SK-MEL-5 (cell line): ENCODE measurements at regions not wholly inside any gene's neighbourhood (a gene's known extent, or its start where the extent isn't known, plus 50 kb on each side); places are given as distances from the start of the nearest gene placed in this dataset.
A peak's percentile ranks its signal among the peaks of the same experiment; 100 is the strongest.

Experiments used
- DNase-seq: peaks from one replicate; pipeline ENCODE4 v3.0.0-alpha.2; 2016; ENCODE audit warnings: low read depth, low spot score
- in situ Hi-C: cut with HindIII; loops from 2 replicates; pipeline ENCODE4 v1.10.0; 2016; ENCODE audit warnings: low sequenced_read_pairs, high pct_unique_total_duplicates, low pct_unique_long_range_greater_than_20kb

GRCh38 chr4:27620886-27621285, 760.2 kb downstream of the STIM2 start:
- in situ Hi-C loops, result no loop called here
- no peak for DNase-seq

GRCh38 chr4:27624749-27625148, 764.1 kb downstream of the STIM2 start:
- DNase-seq, result no peak
- in situ Hi-C loops, result no loop called here

- no peak for DNase-seq
- in situ Hi-C loops, result no loop called here
Measured at GRCh38 chr4:27628609-27629008, 768.0 kb downstream of the STIM2 start.

- DNase-seq, result no peak
- in situ Hi-C loops, result no loop called here
Measured at GRCh38 chr4:27629532-27630225, 769.0 kb downstream of the STIM2 start.

- no peak for DNase-seq
- in situ Hi-C loops, result no loop called here
Measured at GRCh38 chr4:27635936-27636913, 775.6 kb downstream of the STIM2 start.

- in situ Hi-C loops, result no loop called here
- DNase-seq, result no peak
Measured at GRCh38 chr4:27638163-27638915, 777.7 kb downstream of the STIM2 start.

- in situ Hi-C loops, result no loop called here
Measured at GRCh38 chr4:27643101-27643500, 782.5 kb downstream of the STIM2 start.

GRCh38 chr4:27648416-27648815, 787.8 kb downstream of the STIM2 start:
- DNase-seq, result no peak
- in situ Hi-C loops, result no loop called here

More at GRCh38 chr4:27643101-27643500, 782.5 kb downstream of the STIM2 start:
- no peak for DNase-seq

- in situ Hi-C loops, result no loop called here
- no peak for DNase-seq
Measured at GRCh38 chr4:27662426-27662825, 801.8 kb downstream of the STIM2 start.

GRCh38 chr4:27666943-27667342, 806.3 kb downstream of the STIM2 start:
- in situ Hi-C loops, result no loop called here
- peak; percentile 58 for DNase-seq

GRCh38 chr4:27668001-27668400, 807.4 kb downstream of the STIM2 start:
- in situ Hi-C loops, result no loop called here
- no peak for DNase-seq

GRCh38 chr4:27678027-27678426, 817.4 kb downstream of the STIM2 start:
- in situ Hi-C loops, result no loop called here
- DNase-seq, result no peak

GRCh38 chr4:27684610-27685011, 824.0 kb downstream of the STIM2 start:
- in situ Hi-C loops, result no loop called here
- DNase-seq, result peak; percentile 72

- in situ Hi-C loops, result no loop called here
- no peak for DNase-seq
Measured at GRCh38 chr4:27685091-27685490, 824.5 kb downstream of the STIM2 start.

- in situ Hi-C loops, result no loop called here
- DNase-seq, result no peak
Measured at GRCh38 chr4:27685947-27686346, 825.3 kb downstream of the STIM2 start.

GRCh38 chr4:27692158-27692557, 831.5 kb downstream of the STIM2 start:
- in situ Hi-C loops, result no loop called here
- peak; percentile 81 for DNase-seq

- no peak for DNase-seq
- in situ Hi-C loops, result no loop called here
Measured at GRCh38 chr4:27692868-27693634, 832.4 kb downstream of the STIM2 start.
